ENCODE measurements at regions not wholly inside any gene's neighbourhood (a gene's known extent, or its start where the extent isn't known, plus 50 kb on each side); places are given as distances from the start of the nearest gene placed in this dataset.

GRCh38 chr11:109862835-109863234 lies 230.4 kb upstream of the ZC3H12C start:
- TF ChIP-seq ZFX (IDR thresholded peaks at IDR 0.05) = no peak
- TF ChIP-seq, protein P1, sequence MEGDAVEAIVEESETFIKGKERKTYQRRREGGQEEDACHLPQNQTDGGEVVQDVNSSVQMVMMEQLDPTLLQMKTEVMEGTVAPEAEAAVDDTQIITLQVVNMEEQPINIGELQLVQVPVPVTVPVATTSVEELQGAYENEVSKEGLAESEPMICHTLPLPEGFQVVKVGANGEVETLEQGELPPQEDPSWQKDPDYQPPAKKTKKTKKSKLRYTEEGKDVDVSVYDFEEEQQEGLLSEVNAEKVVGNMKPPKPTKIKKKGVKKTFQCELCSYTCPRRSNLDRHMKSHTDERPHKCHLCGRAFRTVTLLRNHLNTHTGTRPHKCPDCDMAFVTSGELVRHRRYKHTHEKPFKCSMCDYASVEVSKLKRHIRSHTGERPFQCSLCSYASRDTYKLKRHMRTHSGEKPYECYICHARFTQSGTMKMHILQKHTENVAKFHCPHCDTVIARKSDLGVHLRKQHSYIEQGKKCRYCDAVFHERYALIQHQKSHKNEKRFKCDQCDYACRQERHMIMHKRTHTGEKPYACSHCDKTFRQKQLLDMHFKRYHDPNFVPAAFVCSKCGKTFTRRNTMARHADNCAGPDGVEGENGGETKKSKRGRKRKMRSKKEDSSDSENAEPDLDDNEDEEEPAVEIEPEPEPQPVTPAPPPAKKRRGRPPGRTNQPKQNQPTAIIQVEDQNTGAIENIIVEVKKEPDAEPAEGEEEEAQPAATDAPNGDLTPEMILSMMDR (conservative IDR thresholded peaks at IDR 0.05) = no peak

Measured in C4-2B (cell line).